CD4-positive, alpha-beta memory T cell (primary cell): ENCODE measurements at regions not wholly inside any gene's neighbourhood (a gene's known extent, or its start where the extent isn't known, plus 50 kb on each side); places are given as distances from the start of the nearest gene placed in this dataset.

Experiments
- CTCF ChIA-PET: fragments of 350-600 bp; sonication (Branson Sonifier 250); formaldehyde crosslinking; loops from one replicate; lab custom pipeline; 2021; ENCODE audit warnings: inconsistent platforms; ENCODE audit not compliant: partially characterized antibody; lab: Charles Lee
- POLR2A ChIA-PET: fragments of 350-600 bp; sonication (Branson Sonifier 250); formaldehyde crosslinking; loops from one replicate; lab custom pipeline; 2021; ENCODE audit not compliant: partially characterized antibody; lab: Charles Lee
- DNase-seq, 5 donors: peaks; one replicate each; pipeline versions ENCODE4 v3.0.0 to v3.0.0-alpha.2; 2020 to 2022; ENCODE audit warnings: mixed read lengths in 1 of 5
- H3K27ac ChIP-seq: one replicate; pipeline ENCODE4 v1.7.0; 2013; ENCODE audit warnings: low read depth, low read length
- H3K27me3 ChIP-seq: 2 replicates; pipeline ENCODE4 v1.7.0; 2013; ENCODE audit warnings: mild to moderate bottlenecking, low read length, moderate library complexity; ENCODE audit not compliant: insufficient read depth
- H3K36me3 ChIP-seq: 2 replicates; pipeline ENCODE4 v1.7.0; 2013; ENCODE audit warnings: mild to moderate bottlenecking, low read length, moderate library complexity; ENCODE audit not compliant: insufficient read depth
- H3K4me1 ChIP-seq: 2 replicates; pipeline ENCODE4 v1.7.0; 2013; ENCODE audit warnings: mild to moderate bottlenecking, low read length, moderate library complexity; ENCODE audit not compliant: insufficient read depth
- H3K4me3 ChIP-seq, 2 donors: one replicate each; pipeline ENCODE4 v1.7.0; 2013; ENCODE audit warnings: low read length in 2 of 2, mild to moderate bottlenecking in 1 of 2
- H3K9me3 ChIP-seq, 2 donors: one replicate each; pipeline ENCODE4 v1.7.0; 2013; ENCODE audit warnings: low read length in 2 of 2, control low read depth in 1 of 2; ENCODE audit not compliant: control insufficient read depth in 1 of 2
- H3K27ac Mint-ChIP-seq, 7 donors: one replicate each; pipeline ENCODE4 v1.8.0; 2020 to 2021; ENCODE audit warnings: mixed read lengths in 7 of 7, mild to moderate bottlenecking in 6 of 7, inconsistent platforms in 3 of 7, moderate library complexity in 3 of 7
- H3K27me3 Mint-ChIP-seq, 2 donors: one replicate each; pipeline ENCODE4 v1.8.0; 2020 to 2021; ENCODE audit warnings: mixed read lengths in 2 of 2
- H3K36me3 Mint-ChIP-seq, 2 donors: one replicate each; pipeline ENCODE4 v1.8.0; 2020 to 2021; ENCODE audit warnings: mixed read lengths in 2 of 2, inconsistent platforms in 1 of 2, mild to moderate bottlenecking in 1 of 2
- H3K4me1 Mint-ChIP-seq, 4 donors: one replicate each; pipeline ENCODE4 v1.8.0; 2020 to 2021; ENCODE audit warnings: mixed read lengths in 4 of 4, mild to moderate bottlenecking in 1 of 4
- H3K4me3 Mint-ChIP-seq, 8 donors: one replicate each; pipeline ENCODE4 v1.8.0; 2020 to 2021; ENCODE audit warnings: mixed read lengths in 8 of 8, mild to moderate bottlenecking in 7 of 8, moderate library complexity in 6 of 8, inconsistent platforms in 3 of 8
- H3K9me3 Mint-ChIP-seq, 8 donors: one replicate each; pipeline ENCODE4 v1.8.0; 2020 to 2021; ENCODE audit warnings: mixed read lengths in 8 of 8, mild to moderate bottlenecking in 5 of 8, inconsistent platforms in 3 of 8, moderate library complexity in 1 of 8
- intact Hi-C: fragments of 100-400 bp; cut with micrococcal nuclease; formaldehyde crosslinking; loops from one replicate; pipeline ENCODE4 v1.15.1; 2023

- intact Hi-C loops: no loop called here
- H3K4me3 Mint-ChIP-seq: no peak overlapping the region
- Histone ChIP-seq H3K4me1 (no peaks in the 10 kb centered on the region), H3K27ac (no peak overlapping the region), H3K4me3 (no peak overlapping the region), H3K36me3 (no peaks in the 10 kb centered on the region), H3K9me3 (no peaks in the 10 kb centered on the region), H3K27me3 (no peaks in the 10 kb centered on the region)
- no peaks in the 10 kb centered on the region for H3K4me1 Mint-ChIP-seq
- H3K27me3 Mint-ChIP-seq: no peaks in the 10 kb centered on the region
- ChIA-PET POLR2A (no interaction called here), CTCF (no interaction called here)
- H3K27ac Mint-ChIP-seq: no peak overlapping the region
- DNase-seq: no peak
- H3K36me3 Mint-ChIP-seq: no peaks in the 10 kb centered on the region
- peaks cover 0 to 5% (median 1%) of the 10 kb centered on the region in 8 donors for H3K9me3 Mint-ChIP-seq
Observed at GRCh38 chr6:153595903-153596302, 443.1 kb upstream of the OPRM1 start.

DNA sequence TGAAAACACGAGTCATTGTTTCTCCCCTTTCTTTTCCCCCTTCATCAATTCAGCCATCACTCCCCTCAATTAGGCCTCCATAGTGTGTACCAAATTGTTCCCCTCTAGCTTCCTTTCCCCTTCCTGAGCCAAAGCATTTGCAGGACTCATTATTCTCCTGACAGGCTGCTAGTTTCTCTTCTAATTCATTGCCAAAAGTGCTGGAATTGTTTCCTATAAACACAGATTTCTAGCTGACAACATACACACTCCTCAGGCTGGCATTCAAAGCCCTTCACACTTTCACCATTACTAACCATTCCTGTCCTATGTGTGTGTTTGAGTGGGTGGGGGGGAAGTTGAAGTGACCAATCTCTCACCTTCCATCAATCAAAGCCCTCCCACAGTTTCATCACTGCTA lies 444.2 kb upstream of the OPRM1 start:
- H3K9me3 ChIP-seq: no peaks in the 10 kb centered on the region
- ChIA-PET CTCF (no interaction called here), POLR2A (no interaction called here)
- Mint-ChIP-seq H3K27ac (no peak overlapping the region), H3K4me1 (no peaks in the 10 kb centered on the region), H3K9me3 (peaks cover 0 to 5% (median 1%) of the 10 kb centered on the region in 8 donors), H3K36me3 (no peaks in the 10 kb centered on the region), H3K27me3 (no peaks in the 10 kb centered on the region), H3K4me3 (no peak overlapping the region)
- no peaks in the 10 kb centered on the region for H3K4me1 ChIP-seq
- DNase-seq: no peak
- no peaks in the 10 kb centered on the region for H3K27me3 ChIP-seq
- no peaks in the 10 kb centered on the region for H3K36me3 ChIP-seq
- no peak overlapping the region for H3K27ac ChIP-seq
- no peak overlapping the region for H3K4me3 ChIP-seq
- intact Hi-C loops: no loop called here

- H3K36me3 Mint-ChIP-seq: no peaks in the 10 kb centered on the region
- Histone ChIP-seq H3K4me3 (no peak overlapping the region), H3K9me3 (no peaks in the 10 kb centered on the region), H3K27me3 (no peaks in the 10 kb centered on the region), H3K4me1 (no peaks in the 10 kb centered on the region), H3K27ac (no peak overlapping the region), H3K36me3 (no peaks in the 10 kb centered on the region)
- H3K27me3 Mint-ChIP-seq: no peaks in the 10 kb centered on the region
- ChIA-PET POLR2A (no interaction called here), CTCF (no interaction called here)
- intact Hi-C loops: no loop called here
- DNase-seq: no peak
- H3K27ac Mint-ChIP-seq: no peak overlapping the region
- H3K9me3 Mint-ChIP-seq: peaks cover 0 to 3% (median 1%) of the 10 kb centered on the region in 8 donors
- no peak overlapping the region for H3K4me3 Mint-ChIP-seq
- H3K4me1 Mint-ChIP-seq: no peaks in the 10 kb centered on the region
Observed at GRCh38 chr6:153591159-153591558, 447.9 kb upstream of the OPRM1 start.

DNA sequence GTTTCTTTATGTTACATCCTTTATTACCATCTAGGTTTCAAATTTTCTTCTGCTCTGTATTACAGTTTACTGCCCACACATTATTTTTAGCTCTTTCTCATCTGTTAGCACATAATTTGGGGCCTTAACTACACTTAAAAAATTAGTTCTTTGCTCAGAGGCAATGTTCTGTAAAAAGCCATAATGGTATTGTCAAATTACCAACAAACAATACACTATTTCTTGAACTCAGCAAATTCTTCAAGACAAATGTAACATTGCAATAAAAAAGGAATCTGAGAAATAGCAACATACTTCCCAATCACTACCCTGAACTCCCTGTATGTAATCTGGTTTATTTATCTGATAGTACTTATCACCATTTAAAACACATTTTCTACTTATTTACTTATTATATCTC lies 448.6 kb upstream of the OPRM1 start:
- CTCF ChIA-PET: no interaction called here

DNA sequence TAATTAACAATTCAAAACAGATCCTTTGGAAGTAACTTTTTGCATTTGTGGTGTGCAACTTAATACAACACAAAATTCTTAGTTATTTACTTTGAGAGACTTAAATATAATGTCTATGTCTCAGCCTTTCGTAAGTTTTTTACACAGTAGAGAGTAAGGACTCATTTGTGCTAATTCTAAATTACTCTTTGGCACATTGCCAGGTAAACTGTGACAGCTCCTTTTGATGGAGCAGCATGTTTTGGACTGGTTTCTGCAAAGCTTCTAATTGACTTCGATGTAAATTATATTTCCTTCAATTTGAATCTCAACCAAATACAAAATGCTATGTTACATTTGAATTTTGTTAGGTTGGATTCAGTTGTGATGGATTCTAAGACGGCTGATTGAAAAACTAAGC lies 450.7 kb upstream of the OPRM1 start:
- no peak overlapping the region for H3K4me3 Mint-ChIP-seq

More for the DNA sequence above, 448.6 kb upstream of the OPRM1 start:
- H3K4me1 Mint-ChIP-seq: no peaks in the 10 kb centered on the region
- DNase-seq: no peak
- no peak overlapping the region for H3K27ac Mint-ChIP-seq
- no peaks in the 10 kb centered on the region for H3K9me3 ChIP-seq
- H3K4me3 Mint-ChIP-seq: no peak overlapping the region
- H3K27me3 Mint-ChIP-seq: no peaks in the 10 kb centered on the region
- intact Hi-C loops: no loop called here
- no peaks in the 10 kb centered on the region for H3K27me3 ChIP-seq
- no peaks in the 10 kb centered on the region for H3K36me3 Mint-ChIP-seq
- no peak overlapping the region for H3K27ac ChIP-seq
- H3K4me3 ChIP-seq: no peak overlapping the region
- H3K36me3 ChIP-seq: no peaks in the 10 kb centered on the region
- H3K4me1 ChIP-seq: no peaks in the 10 kb centered on the region
- peaks cover 0 to 3% (median 1%) of the 10 kb centered on the region in 8 donors for H3K9me3 Mint-ChIP-seq
- POLR2A ChIA-PET: no interaction called here

GRCh38 chr6:153583685-153584084 lies 452.6 kb upstream of the RGS17 start:
- no peaks in the 10 kb centered on the region for H3K36me3 ChIP-seq
- H3K4me3 ChIP-seq: no peak overlapping the region
- H3K36me3 Mint-ChIP-seq: no peaks in the 10 kb centered on the region
- no peaks in the 10 kb centered on the region for H3K4me1 ChIP-seq
- no peaks in the 10 kb centered on the region for H3K9me3 ChIP-seq
- no peaks in the 10 kb centered on the region for H3K27me3 Mint-ChIP-seq
- H3K27me3 ChIP-seq: no peaks in the 10 kb centered on the region
- CTCF ChIA-PET: no interaction called here
- no peak for DNase-seq
- intact Hi-C loops: no loop called here
- peaks cover 0 to 7% (median 0%) of the 10 kb centered on the region in 8 donors for H3K9me3 Mint-ChIP-seq
- no peak overlapping the region for H3K4me3 Mint-ChIP-seq
- POLR2A ChIA-PET: no interaction called here
- no peaks in the 10 kb centered on the region for H3K4me1 Mint-ChIP-seq
- no peak overlapping the region for H3K27ac Mint-ChIP-seq
- H3K27ac ChIP-seq: no peak overlapping the region

More for the DNA sequence above, 450.7 kb upstream of the OPRM1 start:
- DNase-seq: no peak
- no peaks in the 10 kb centered on the region for H3K9me3 ChIP-seq
- intact Hi-C loops: no loop called here
- H3K36me3 ChIP-seq: no peaks in the 10 kb centered on the region
- ChIA-PET CTCF (no interaction called here), POLR2A (no interaction called here)
- H3K9me3 Mint-ChIP-seq: peaks cover 0 to 2% (median 0%) of the 10 kb centered on the region in 8 donors
- H3K4me1 ChIP-seq: no peaks in the 10 kb centered on the region
- no peak overlapping the region for H3K27ac Mint-ChIP-seq
- H3K4me3 ChIP-seq: no peak overlapping the region
- no peak overlapping the region for H3K27ac ChIP-seq
- H3K4me1 Mint-ChIP-seq: no peaks in the 10 kb centered on the region
- H3K27me3 Mint-ChIP-seq: no peaks in the 10 kb centered on the region
- H3K27me3 ChIP-seq: no peaks in the 10 kb centered on the region
- no peaks in the 10 kb centered on the region for H3K36me3 Mint-ChIP-seq

- Mint-ChIP-seq H3K4me1 (no peaks in the 10 kb centered on the region), H3K36me3 (no peaks in the 10 kb centered on the region), H3K9me3 (peaks cover 0 to 11% (median 4%) of the 10 kb centered on the region in 8 donors), H3K27me3 (no peaks in the 10 kb centered on the region), H3K4me3 (no peak overlapping the region), H3K27ac (no peak overlapping the region)
- Histone ChIP-seq H3K27ac (no peak overlapping the region), H3K27me3 (no peaks in the 10 kb centered on the region), H3K36me3 (no peaks in the 10 kb centered on the region), H3K4me3 (no peak overlapping the region), H3K4me1 (no peaks in the 10 kb centered on the region), H3K9me3 (no peaks in the 10 kb centered on the region)
- DNase-seq: no peak
- ChIA-PET CTCF (no interaction called here), POLR2A (no interaction called here)
- intact Hi-C loops: no loop called here
Observed at GRCh38 chr6:153580776-153581175, 449.7 kb upstream of the RGS17 start.

GRCh38 chr6:153575528-153575927 lies 444.4 kb upstream of the RGS17 start:
- H3K4me3 ChIP-seq: no peak overlapping the region
- DNase-seq: no peak
- Mint-ChIP-seq H3K27me3 (no peaks in the 10 kb centered on the region), H3K4me1 (no peaks in the 10 kb centered on the region), H3K27ac (no peak overlapping the region), H3K36me3 (no peaks in the 10 kb centered on the region), H3K9me3 (peaks cover 0 to 16% (median 4%) of the 10 kb centered on the region in 8 donors), H3K4me3 (no peak overlapping the region)
- no peaks in the 10 kb centered on the region for H3K27me3 ChIP-seq
- CTCF ChIA-PET: no interaction called here
- POLR2A ChIA-PET: no interaction called here
- no peak overlapping the region for H3K27ac ChIP-seq
- intact Hi-C loops: no loop called here
- H3K9me3 ChIP-seq: no peaks in the 10 kb centered on the region
- H3K36me3 ChIP-seq: no peaks in the 10 kb centered on the region
- no peaks in the 10 kb centered on the region for H3K4me1 ChIP-seq
